GM21717 (cell line): ENCODE measurements at regions not wholly inside any gene's neighbourhood (a gene's known extent, or its start where the extent isn't known, plus 50 kb on each side); places are given as distances from the start of the nearest gene placed in this dataset.
"Not testable (repeated sequence)": the region's sequence is repeated elsewhere in the genome, so short reads cannot be mapped to it uniquely, and the experiment has no call there.

Experiments
- ATAC-seq: cut with Tn5 transposase; IDR thresholded peaks from one replicate; pipeline ENCODE4 v1.9.1; 2021; ENCODE audit warnings: mild to moderate bottlenecking, moderate library complexity; ENCODE audit not compliant: unreplicated experiment

GRCh38 chr2:225254363-225254762 is 145.1 kb upstream of the NYAP2 start:
- no peak for ATAC-seq

GRCh38 chr2:225244933-225245332 is 154.6 kb upstream of the NYAP2 start:
- no peak for ATAC-seq

- ATAC-seq: no peak
These were observed 162.7 kb upstream of the NYAP2 start for GRCh38 chr2:225236769-225237323.

GRCh38 chr2:225233234-225233633 is 166.3 kb upstream of the NYAP2 start:
- no peak for ATAC-seq

- ATAC-seq: no peak
These were observed 167.6 kb upstream of the NYAP2 start for GRCh38 chr2:225231900-225232299.

GRCh38 chr2:225229346-225229745 is 170.2 kb upstream of the NYAP2 start:
- not testable (repeated sequence) for ATAC-seq

GRCh38 chr2:225226441-225226840 is 173.1 kb upstream of the NYAP2 start:
- no peak for ATAC-seq

GRCh38 chr2:225223301-225223700 is 176.2 kb upstream of the NYAP2 start:
- no peak for ATAC-seq

- ATAC-seq: no peak
These were observed 165.2 kb upstream of the DOCK10 start for GRCh38 chr2:225207471-225207870.

- ATAC-seq: no peak
These were observed 164.8 kb upstream of the DOCK10 start for GRCh38 chr2:225207043-225207442.

GRCh38 chr2:225196579-225196978 is 154.3 kb upstream of the DOCK10 start:
- no peak for ATAC-seq

GRCh38 chr2:225192869-225193268 is 150.6 kb upstream of the DOCK10 start:
- ATAC-seq: no peak

- no peak for ATAC-seq
These were observed 148.7 kb upstream of the DOCK10 start for GRCh38 chr2:225190987-225191386.

GRCh38 chr2:225184948-225185347 is 142.7 kb upstream of the DOCK10 start:
- ATAC-seq: no peak

- ATAC-seq: no peak
These were observed 139.9 kb upstream of the DOCK10 start for GRCh38 chr2:225182126-225182525.

GRCh38 chr2:225177098-225177497 is 134.8 kb upstream of the DOCK10 start:
- ATAC-seq: no peak

- no peak for ATAC-seq
These were observed 131.6 kb upstream of the DOCK10 start for GRCh38 chr2:225173909-225174308.

- ATAC-seq: no peak
These were observed 129.1 kb upstream of the DOCK10 start for GRCh38 chr2:225171350-225171749.

GRCh38 chr2:225170162-225170561 is 127.9 kb upstream of the DOCK10 start:
- no peak for ATAC-seq

GRCh38 chr2:225169396-225169795 is 127.1 kb upstream of the DOCK10 start:
- ATAC-seq: no peak

- no peak for ATAC-seq
These were observed 122.8 kb upstream of the DOCK10 start for GRCh38 chr2:225165052-225165451.

- no peak for ATAC-seq
These were observed 122.3 kb upstream of the DOCK10 start for GRCh38 chr2:225164401-225165050.

- ATAC-seq: no peak
These were observed 116.1 kb upstream of the DOCK10 start for GRCh38 chr2:225158360-225158759.
